ENCODE measurements at regions not wholly inside any gene's neighbourhood (a gene's known extent, or its start where the extent isn't known, plus 50 kb on each side); places are given as distances from the start of the nearest gene placed in this dataset.

DNA sequence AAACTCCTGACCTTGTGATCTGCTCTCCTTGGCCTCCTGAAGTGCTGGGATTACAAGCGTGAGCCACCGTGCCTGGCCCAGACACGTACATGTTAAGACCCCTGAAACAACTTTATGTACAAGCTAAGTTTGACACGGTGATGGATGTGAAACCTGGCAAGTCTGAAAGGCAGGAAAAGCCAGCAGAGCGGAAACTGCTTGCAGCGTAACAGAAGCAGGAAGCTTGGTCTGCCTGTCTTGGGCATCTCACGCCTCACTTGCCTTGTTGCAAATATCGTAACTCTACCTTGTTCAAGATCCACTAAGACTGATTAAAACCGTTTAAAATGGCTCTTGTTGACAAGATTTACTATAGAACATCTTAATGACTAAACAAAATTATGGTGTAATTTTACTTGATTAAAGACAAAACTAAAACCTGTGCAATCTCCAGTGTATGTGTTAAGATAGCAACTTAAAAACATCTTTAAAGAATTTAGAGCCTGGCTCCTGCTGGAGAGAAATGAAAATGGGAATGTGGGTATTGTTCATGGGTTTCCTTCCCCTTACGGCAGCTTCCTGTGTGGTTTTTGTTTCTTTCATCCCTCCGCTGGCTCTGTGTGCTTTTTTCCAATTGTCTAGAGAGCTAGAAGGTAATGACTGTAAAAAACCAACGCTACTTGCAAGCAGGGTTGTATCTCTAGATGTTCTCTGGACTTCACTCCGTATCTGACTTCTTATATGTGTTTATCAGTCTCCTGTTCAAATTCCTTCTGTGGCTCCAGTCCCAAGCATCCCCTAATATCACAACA, 477.6 kb downstream of the XYLT1 start:
- TF ChIP-seq, protein P1, sequence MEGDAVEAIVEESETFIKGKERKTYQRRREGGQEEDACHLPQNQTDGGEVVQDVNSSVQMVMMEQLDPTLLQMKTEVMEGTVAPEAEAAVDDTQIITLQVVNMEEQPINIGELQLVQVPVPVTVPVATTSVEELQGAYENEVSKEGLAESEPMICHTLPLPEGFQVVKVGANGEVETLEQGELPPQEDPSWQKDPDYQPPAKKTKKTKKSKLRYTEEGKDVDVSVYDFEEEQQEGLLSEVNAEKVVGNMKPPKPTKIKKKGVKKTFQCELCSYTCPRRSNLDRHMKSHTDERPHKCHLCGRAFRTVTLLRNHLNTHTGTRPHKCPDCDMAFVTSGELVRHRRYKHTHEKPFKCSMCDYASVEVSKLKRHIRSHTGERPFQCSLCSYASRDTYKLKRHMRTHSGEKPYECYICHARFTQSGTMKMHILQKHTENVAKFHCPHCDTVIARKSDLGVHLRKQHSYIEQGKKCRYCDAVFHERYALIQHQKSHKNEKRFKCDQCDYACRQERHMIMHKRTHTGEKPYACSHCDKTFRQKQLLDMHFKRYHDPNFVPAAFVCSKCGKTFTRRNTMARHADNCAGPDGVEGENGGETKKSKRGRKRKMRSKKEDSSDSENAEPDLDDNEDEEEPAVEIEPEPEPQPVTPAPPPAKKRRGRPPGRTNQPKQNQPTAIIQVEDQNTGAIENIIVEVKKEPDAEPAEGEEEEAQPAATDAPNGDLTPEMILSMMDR (IDR thresholded peaks at IDR 0.05), result no peak
- no peaks in the 10 kb centered on the region for H3K36me3 Mint-ChIP-seq
- Histone ChIP-seq H3K36me3 (ENCODE audit: control insufficient read depth, insufficient read depth, low read length) (no peaks in the 10 kb centered on the region), H3K27me3 (ENCODE audit: control insufficient read depth, insufficient read depth, low read length) (no peaks in the 10 kb centered on the region), H3K9me3 (ENCODE audit: control insufficient read depth, insufficient read depth, low read length) (no peaks in the 10 kb centered on the region), H3K27ac (ENCODE audit: low read length) (peak overlapping the region; percentile 21), H3K4me3 (ENCODE audit: low read length) (no peak overlapping the region), H3K4me1 (ENCODE audit: control insufficient read depth, insufficient read depth, low read length) (peaks cover 16% of the 10 kb centered on the region)
- peaks cover 0 to 5% of the 10 kb centered on the region in 2 donors for H3K27me3 Mint-ChIP-seq (ENCODE audit: low read depth in 2 of 2)
- intact Hi-C loops (cut with micrococcal nuclease), result loop anchor here (2.0 kb wide), 1 partner anchor 20 kb away; no protein-coding TSS in a partner anchor
- H3K4me1 Mint-ChIP-seq, result peaks cover 17 to 26% of the 10 kb centered on the region in 2 donors
- WGBS (ENCODE audit: insufficient coverage), result 3% methylated on average over 12 of the region's 13 CpGs
- ATAC-seq (peak; percentile 61 to 86 (median 82)), DNase-seq (peak; percentile 23 to 54)
- H3K4me3 Mint-ChIP-seq, result peak overlapping the region; percentile 77
- H3K9me3 Mint-ChIP-seq, result no peaks in the 10 kb centered on the region
- H3K27ac Mint-ChIP-seq, result peak overlapping the region; percentile 23 to 62

DNA sequence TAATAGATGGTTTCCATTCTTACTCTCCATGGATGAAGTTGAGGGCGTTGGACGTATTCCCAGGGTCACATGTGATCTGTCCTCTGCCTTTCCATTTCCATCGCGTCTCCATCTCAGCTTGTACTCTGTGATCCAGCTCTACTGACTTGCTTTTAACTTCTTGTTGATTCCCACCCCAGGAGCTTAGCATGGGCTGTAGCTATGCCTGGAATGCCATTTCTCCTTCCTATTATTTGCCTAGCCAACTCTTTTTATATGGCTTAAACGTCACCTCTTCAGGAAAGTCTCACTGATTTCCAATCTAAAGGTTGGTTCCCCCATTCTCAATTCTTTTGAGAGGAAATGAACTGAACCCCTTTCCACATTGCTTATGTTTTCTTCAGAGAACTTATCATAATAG, 475.9 kb downstream of the XYLT1 start:
- ATAC-seq, result no peak
- 94% methylated on average over 5 of the region's 5 CpGs for WGBS (ENCODE audit: insufficient coverage)
- Histone ChIP-seq H3K9me3 (ENCODE audit: control insufficient read depth, insufficient read depth, low read length) (no peaks in the 10 kb centered on the region), H3K27ac (ENCODE audit: low read length) (no peak overlapping the region), H3K4me3 (ENCODE audit: low read length) (no peak overlapping the region), H3K27me3 (ENCODE audit: control insufficient read depth, insufficient read depth, low read length) (no peaks in the 10 kb centered on the region), H3K4me1 (ENCODE audit: control insufficient read depth, insufficient read depth, low read length) (peaks cover 16% of the 10 kb centered on the region), H3K36me3 (ENCODE audit: control insufficient read depth, insufficient read depth, low read length) (no peaks in the 10 kb centered on the region)
- Mint-ChIP-seq H3K9me3 (no peaks in the 10 kb centered on the region), H3K27me3 (ENCODE audit: low read depth in 2 of 2) (peaks cover 0 to 5% of the 10 kb centered on the region in 2 donors), H3K4me1 (peaks cover 17 to 20% of the 10 kb centered on the region in 2 donors), H3K36me3 (no peaks in the 10 kb centered on the region), H3K4me3 (peak overlapping the region; percentile 6), H3K27ac (no peak overlapping the region)
- intact Hi-C loops (cut with micrococcal nuclease), result no loop called here
- TF ChIP-seq, protein P1 (IDR thresholded peaks at IDR 0.05), result no peak
- no peak for DNase-seq

GRCh38 chr16:16996827-16997226, 473.9 kb downstream of the XYLT1 start:
- TF ChIP-seq, protein P1 (IDR thresholded peaks at IDR 0.05), result no peak
- no peak overlapping the region for H3K4me3 Mint-ChIP-seq
- H3K27ac ChIP-seq (ENCODE audit: low read length), result no peak overlapping the region
- intact Hi-C loops (cut with micrococcal nuclease), result no loop called here
- peaks cover 16% of the 10 kb centered on the region for H3K4me1 ChIP-seq (ENCODE audit: control insufficient read depth, insufficient read depth, low read length)
- H3K9me3 Mint-ChIP-seq, result no peaks in the 10 kb centered on the region
- H3K4me3 ChIP-seq (ENCODE audit: low read length), result no peak overlapping the region
- H3K36me3 ChIP-seq (ENCODE audit: control insufficient read depth, insufficient read depth, low read length), result no peaks in the 10 kb centered on the region
- ATAC-seq (no peak), DNase-seq (no peak)
- H3K27me3 ChIP-seq (ENCODE audit: control insufficient read depth, insufficient read depth, low read length), result no peaks in the 10 kb centered on the region
- H3K4me1 Mint-ChIP-seq, result peaks cover 17 to 20% of the 10 kb centered on the region in 2 donors
- no peaks in the 10 kb centered on the region for H3K36me3 Mint-ChIP-seq
- no peak overlapping the region for H3K27ac Mint-ChIP-seq
- H3K27me3 Mint-ChIP-seq (ENCODE audit: low read depth in 2 of 2), result peaks cover 0 to 5% of the 10 kb centered on the region in 2 donors
- H3K9me3 ChIP-seq (ENCODE audit: control insufficient read depth, insufficient read depth, low read length), result no peaks in the 10 kb centered on the region
- 92% methylated on average over 3 of the region's 3 CpGs for WGBS (ENCODE audit: insufficient coverage)

Measured in natural killer cell (primary cell).